ENCODE measurements at regions not wholly inside any gene's neighbourhood (a gene's known extent, or its start where the extent isn't known, plus 50 kb on each side); places are given as distances from the start of the nearest gene placed in this dataset.
"Not testable (repeated sequence)": the region's sequence is repeated elsewhere in the genome, so short reads cannot be mapped to it uniquely, and the experiment has no call there.

- no peaks in the 10 kb centered on the region for H3K27me3 Mint-ChIP-seq
- POLR2A ChIA-PET, result no interaction called here
These were observed 613.2 kb downstream of the ETNK1 start for GRCh38 chr12:23238190-23238589.

DNA sequence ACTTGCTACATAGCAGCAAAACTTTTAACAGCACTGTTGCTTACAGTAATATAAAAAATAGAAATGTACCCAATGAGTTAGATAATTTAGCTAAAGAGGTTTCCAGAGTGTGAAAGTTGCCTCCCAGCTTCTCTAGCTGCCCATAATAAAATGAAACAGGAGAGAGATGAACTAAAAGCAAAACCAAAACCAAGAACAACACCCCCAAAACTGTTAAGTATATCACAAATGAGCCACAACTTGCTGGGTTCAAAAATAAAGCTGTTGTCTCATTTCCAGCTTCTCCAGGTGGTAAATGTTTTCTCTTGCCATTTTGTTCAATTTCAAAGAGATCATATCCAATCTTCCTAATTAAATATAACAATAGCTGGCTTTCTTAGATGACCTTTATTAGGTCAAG is 614.0 kb downstream of the ETNK1 start:
- ChIA-PET POLR2A (no interaction called here), CTCF (no interaction called here)
- no peaks in the 10 kb centered on the region for H3K36me3 Mint-ChIP-seq (ENCODE audit: low read depth)
- no peaks in the 10 kb centered on the region for H3K4me1 Mint-ChIP-seq
- H3K27me3 Mint-ChIP-seq, result no peaks in the 10 kb centered on the region
- no peak for DNase-seq
- intact Hi-C loops (cut with micrococcal nuclease), result no loop called here
- no peak overlapping the region for H3K27ac Mint-ChIP-seq
- TF ChIP-seq, protein P1, sequence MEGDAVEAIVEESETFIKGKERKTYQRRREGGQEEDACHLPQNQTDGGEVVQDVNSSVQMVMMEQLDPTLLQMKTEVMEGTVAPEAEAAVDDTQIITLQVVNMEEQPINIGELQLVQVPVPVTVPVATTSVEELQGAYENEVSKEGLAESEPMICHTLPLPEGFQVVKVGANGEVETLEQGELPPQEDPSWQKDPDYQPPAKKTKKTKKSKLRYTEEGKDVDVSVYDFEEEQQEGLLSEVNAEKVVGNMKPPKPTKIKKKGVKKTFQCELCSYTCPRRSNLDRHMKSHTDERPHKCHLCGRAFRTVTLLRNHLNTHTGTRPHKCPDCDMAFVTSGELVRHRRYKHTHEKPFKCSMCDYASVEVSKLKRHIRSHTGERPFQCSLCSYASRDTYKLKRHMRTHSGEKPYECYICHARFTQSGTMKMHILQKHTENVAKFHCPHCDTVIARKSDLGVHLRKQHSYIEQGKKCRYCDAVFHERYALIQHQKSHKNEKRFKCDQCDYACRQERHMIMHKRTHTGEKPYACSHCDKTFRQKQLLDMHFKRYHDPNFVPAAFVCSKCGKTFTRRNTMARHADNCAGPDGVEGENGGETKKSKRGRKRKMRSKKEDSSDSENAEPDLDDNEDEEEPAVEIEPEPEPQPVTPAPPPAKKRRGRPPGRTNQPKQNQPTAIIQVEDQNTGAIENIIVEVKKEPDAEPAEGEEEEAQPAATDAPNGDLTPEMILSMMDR (IDR thresholded peaks at IDR 0.05), result no peak
- no peak overlapping the region for H3K4me3 Mint-ChIP-seq
- H3K9me3 Mint-ChIP-seq, result no peaks in the 10 kb centered on the region
- ATAC-seq (ENCODE audit: low read depth), result no peak

More at GRCh38 chr12:23238190-23238589, 613.2 kb downstream of the ETNK1 start:
- Mint-ChIP-seq H3K36me3 (ENCODE audit: low read depth) (no peaks in the 10 kb centered on the region), H3K9me3 (no peaks in the 10 kb centered on the region), H3K4me3 (no peak overlapping the region), H3K4me1 (no peaks in the 10 kb centered on the region), H3K27ac (no peak overlapping the region)
- CTCF ChIA-PET, result no interaction called here
- TF ChIP-seq, protein P1 (IDR thresholded peaks at IDR 0.05), result no peak
- DNase-seq (no peak), ATAC-seq (ENCODE audit: low read depth) (no peak)
- intact Hi-C loops (cut with micrococcal nuclease), result no loop called here

- intact Hi-C loops (cut with micrococcal nuclease), result no loop called here
- TF ChIP-seq, protein P1 (IDR thresholded peaks at IDR 0.05), result no peak
- no peak for DNase-seq
- no peak for ATAC-seq (ENCODE audit: low read depth)
- Mint-ChIP-seq H3K4me3 (no peak overlapping the region), H3K27me3 (no peaks in the 10 kb centered on the region), H3K27ac (no peak overlapping the region), H3K9me3 (no peaks in the 10 kb centered on the region), H3K36me3 (ENCODE audit: low read depth) (no peaks in the 10 kb centered on the region), H3K4me1 (no peaks in the 10 kb centered on the region)
- CTCF ChIA-PET, result no interaction called here
- POLR2A ChIA-PET, result no interaction called here
These were observed 620.2 kb downstream of the ETNK1 start for GRCh38 chr12:23245186-23245585.

DNA sequence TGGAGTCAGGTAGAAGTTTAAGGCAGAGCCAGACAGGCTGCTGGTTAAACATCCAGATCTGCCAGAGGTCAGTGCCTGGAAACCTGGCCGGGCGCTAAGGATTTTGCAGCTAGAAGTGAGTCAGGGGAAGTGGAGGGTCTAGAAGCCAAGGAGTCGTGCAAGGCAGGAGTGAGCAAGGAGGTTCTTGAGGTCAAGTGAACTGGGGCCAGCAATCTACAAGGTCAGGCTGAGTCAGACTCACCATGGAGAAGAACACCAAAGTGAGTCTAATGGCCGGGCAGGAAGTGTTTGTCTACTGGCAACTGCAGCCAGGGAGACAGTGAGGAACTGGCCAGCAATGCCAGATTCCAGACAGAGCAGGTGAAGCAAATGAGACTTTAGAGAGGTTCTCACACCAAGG is 628.2 kb downstream of the ETNK1 start:
- Mint-ChIP-seq H3K9me3 (no peaks in the 10 kb centered on the region), H3K36me3 (ENCODE audit: low read depth) (no peaks in the 10 kb centered on the region), H3K4me3 (no peak overlapping the region), H3K27ac (no peak overlapping the region), H3K27me3 (peaks cover 6% of the 10 kb centered on the region), H3K4me1 (no peaks in the 10 kb centered on the region)
- no peak for DNase-seq
- no peak for ATAC-seq (ENCODE audit: low read depth)
- intact Hi-C loops (cut with micrococcal nuclease), result no loop called here
- TF ChIP-seq, protein P1 (IDR thresholded peaks at IDR 0.05), result no peak
- CTCF ChIA-PET, result no interaction called here
- POLR2A ChIA-PET, result no interaction called here

GRCh38 chr12:23253910-23254309 is 628.9 kb downstream of the ETNK1 start:
- POLR2A ChIA-PET; H3K27ac Mint-ChIP-seq; DNase-seq; H3K9me3 Mint-ChIP-seq; H3K36me3 Mint-ChIP-seq (ENCODE audit: low read depth); H3K27me3 Mint-ChIP-seq; CTCF ChIA-PET; intact Hi-C loops (cut with micrococcal nuclease); H3K4me1 Mint-ChIP-seq; H3K4me3 Mint-ChIP-seq; ATAC-seq (ENCODE audit: low read depth): not testable (repeated sequence)

- no peaks in the 10 kb centered on the region for H3K4me1 Mint-ChIP-seq
- no peak overlapping the region for H3K27ac Mint-ChIP-seq
- H3K27me3 Mint-ChIP-seq, result peaks cover 2% of the 10 kb centered on the region
- ChIA-PET POLR2A (no interaction called here), CTCF (no interaction called here)
- no peak for ATAC-seq (ENCODE audit: low read depth)
- no peak overlapping the region for H3K4me3 Mint-ChIP-seq
- intact Hi-C loops (cut with micrococcal nuclease), result no loop called here
- no peaks in the 10 kb centered on the region for H3K9me3 Mint-ChIP-seq
- no peaks in the 10 kb centered on the region for H3K36me3 Mint-ChIP-seq (ENCODE audit: low read depth)
- no peak for DNase-seq
- TF ChIP-seq, protein P1 (IDR thresholded peaks at IDR 0.05), result no peak
These were observed 634.6 kb downstream of the ETNK1 start for GRCh38 chr12:23259558-23259957.
